PC-3 (cell line): ENCODE measurements at regions not wholly inside any gene's neighbourhood (a gene's known extent, or its start where the extent isn't known, plus 50 kb on each side); places are given as distances from the start of the nearest gene placed in this dataset.

Experiments
- EZH2 ChIP-seq: fragments of 300-600 bp; sonication (generic); IDR thresholded peaks from one replicate; pipeline ENCODE4 v1.6.1; 2017; ENCODE audit warnings: antibody characterized with exemption, mild to moderate bottlenecking, low read length; ENCODE audit not compliant: unreplicated experiment
- EZH2phosphoT487 ChIP-seq: fragments of 300-600 bp; sonication (generic); IDR thresholded peaks from 2 replicates; pipeline ENCODE4 v1.6.1; 2018; ENCODE audit warnings: mild to moderate bottlenecking, antibody characterized with exemption, low read length, borderline replicate concordance
- TF ChIP-seq, protein P1 (sequence below): fragments of 300-600 bp; sonication (generic); conservative IDR thresholded peaks from 2 replicates; pipeline ENCODE4 v1.5.1; 2017; ENCODE audit warnings: antibody characterized with exemption, low read depth, mild to moderate bottlenecking, low read length

DNA sequence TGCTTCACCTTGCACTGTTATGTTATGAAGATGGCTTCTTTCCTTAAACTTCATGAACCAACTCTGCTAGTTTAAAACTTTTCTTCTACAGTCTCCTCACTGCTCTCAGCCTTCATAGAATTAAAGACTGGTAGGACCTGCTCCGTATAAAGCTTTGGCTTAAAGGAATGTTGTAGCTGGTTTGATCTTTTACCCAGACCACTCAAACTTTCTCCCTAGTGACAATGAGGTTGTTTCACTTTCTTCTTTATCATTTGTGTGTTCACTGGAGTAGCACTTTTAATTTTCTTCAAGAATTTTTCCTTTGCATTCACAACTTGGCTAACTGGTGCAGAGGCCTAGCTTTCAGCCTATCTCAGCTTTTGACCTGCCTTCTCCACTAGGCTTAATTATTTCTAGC is 316.4 kb upstream of the RNF32 start:
- TF ChIP-seq, protein P1, sequence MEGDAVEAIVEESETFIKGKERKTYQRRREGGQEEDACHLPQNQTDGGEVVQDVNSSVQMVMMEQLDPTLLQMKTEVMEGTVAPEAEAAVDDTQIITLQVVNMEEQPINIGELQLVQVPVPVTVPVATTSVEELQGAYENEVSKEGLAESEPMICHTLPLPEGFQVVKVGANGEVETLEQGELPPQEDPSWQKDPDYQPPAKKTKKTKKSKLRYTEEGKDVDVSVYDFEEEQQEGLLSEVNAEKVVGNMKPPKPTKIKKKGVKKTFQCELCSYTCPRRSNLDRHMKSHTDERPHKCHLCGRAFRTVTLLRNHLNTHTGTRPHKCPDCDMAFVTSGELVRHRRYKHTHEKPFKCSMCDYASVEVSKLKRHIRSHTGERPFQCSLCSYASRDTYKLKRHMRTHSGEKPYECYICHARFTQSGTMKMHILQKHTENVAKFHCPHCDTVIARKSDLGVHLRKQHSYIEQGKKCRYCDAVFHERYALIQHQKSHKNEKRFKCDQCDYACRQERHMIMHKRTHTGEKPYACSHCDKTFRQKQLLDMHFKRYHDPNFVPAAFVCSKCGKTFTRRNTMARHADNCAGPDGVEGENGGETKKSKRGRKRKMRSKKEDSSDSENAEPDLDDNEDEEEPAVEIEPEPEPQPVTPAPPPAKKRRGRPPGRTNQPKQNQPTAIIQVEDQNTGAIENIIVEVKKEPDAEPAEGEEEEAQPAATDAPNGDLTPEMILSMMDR: no peak
- TF ChIP-seq EZH2: no peak
- TF ChIP-seq EZH2phosphoT487: no peak
